GM12878 (cell line): ENCODE measurements at regions not wholly inside any gene's neighbourhood (a gene's known extent, or its start where the extent isn't known, plus 50 kb on each side); places are given as distances from the start of the nearest gene placed in this dataset.

Experiments
- ATAC-seq: fragments of 200-7000 bp; cut with Tn5 transposase; 3 replicates; pipeline ENCODE4 v1.9.1; 2020; ENCODE audit warnings: mild to moderate bottlenecking, moderate library complexity
- BruUV-seq: library from RNA; stranded (reverse); fragments of 400-500 nt; replicated peaks from 2 replicates; lab custom pipeline; 2021; lab: Mats Ljungman, UMichigan
- CTCF ChIA-PET: fragments of 300-600 bp; sonication (Branson Sonifier 250); formaldehyde crosslinking; extraction: SDS; loops from one replicate; lab custom pipeline; 2021; ENCODE audit warnings: inconsistent platforms; lab: Yijun Ruan, JAX
- POLR2A ChIA-PET: fragments of 350-600 bp; formaldehyde crosslinking; extraction: SDS; loops from one replicate; lab custom pipeline; 2021; ENCODE audit warnings: inconsistent platforms; lab: Charles Lee
- RAD21 ChIA-PET: fragments of 300-600 bp; sonication (Branson Sonifier 250); formaldehyde crosslinking; loops from one replicate; lab custom pipeline; 2023; ENCODE audit warnings: antibody characterized with exemption; ENCODE audit not compliant: unreplicated experiment; lab: Charles Lee
- SMC1A ChIA-PET: fragments of 300-600 bp; sonication (Branson Sonifier 250); formaldehyde crosslinking; loops from one replicate; lab custom pipeline; 2023; ENCODE audit not compliant: unreplicated experiment, uncharacterized antibody; lab: Charles Lee
- DNase-seq: peaks from one replicate; pipeline ENCODE4 v3.0.0-alpha.2; 2011; ENCODE audit warnings: low read depth, low spot score
- FAIRE-seq: peaks from 3 replicates; lab custom pipeline; 2011; peaks lifted over from hg19 to GRCh38; lab: Jason Lieb, UNC
- H2AFZ ChIP-seq: 2 replicates; pipeline ENCODE4 v1.6.0; 2011; ENCODE audit warnings: low read depth, low read length, control low read depth; ENCODE audit not compliant: control insufficient read depth
- H3K27ac ChIP-seq: 2 replicates; pipeline ENCODE4 v1.5.1; 2011; ENCODE audit warnings: control low read depth; ENCODE audit not compliant: control insufficient read depth, insufficient read depth
- H3K27me3 ChIP-seq, 2 experiments: replicated peaks in 1 of 2; 2 replicates each; pipeline versions ENCODE4 v1.6.0 to v1.6.1; 2011; ENCODE audit warnings: low read length in 1 of 2; ENCODE audit not compliant: control insufficient read depth in 2 of 2, insufficient read depth in 2 of 2
- H3K36me3 ChIP-seq, 2 experiments: 2 replicates each; pipeline ENCODE4 v1.5.1; 2011; ENCODE audit warnings: low read length in 1 of 2; ENCODE audit not compliant: control insufficient read depth in 2 of 2, insufficient read depth in 2 of 2
- H3K4me1 ChIP-seq: 2 replicates; pipeline ENCODE4 v1.6.1; 2011; ENCODE audit warnings: mild to moderate bottlenecking, low read length, moderate library complexity, mixed read lengths; ENCODE audit not compliant: control insufficient read depth, insufficient read depth
- H3K4me2 ChIP-seq: 2 replicates; pipeline ENCODE4 v1.6.0; 2011; ENCODE audit warnings: control low read depth; ENCODE audit not compliant: control insufficient read depth, insufficient read depth
- H3K4me3 ChIP-seq: fragments of 200-600 bp; sonication (generic); 2 replicates; pipeline ENCODE4 v1.5.1; 2016
- H3K79me2 ChIP-seq: 2 replicates; pipeline ENCODE4 v1.6.0; 2011; ENCODE audit warnings: low read length; ENCODE audit not compliant: control insufficient read depth, insufficient read depth
- H3K9ac ChIP-seq: 2 replicates; pipeline ENCODE4 v1.8.0; 2011; ENCODE audit warnings: low read length, control low read depth, mixed read lengths; ENCODE audit not compliant: control insufficient read depth, insufficient read depth
- H3K9me3 ChIP-seq: replicated peaks from 3 replicates; pipeline ENCODE4 v1.5.1; 2011; ENCODE audit warnings: mild to moderate bottlenecking, low read length; ENCODE audit not compliant: control insufficient read depth, insufficient read depth
- H4K20me1 ChIP-seq: 2 replicates; pipeline ENCODE4 v1.6.0; 2011; ENCODE audit not compliant: control insufficient read depth, insufficient read depth
- EED ChIP-seq: sonication (generic); IDR thresholded peaks from 2 replicates; pipeline ENCODE4 v1.6.1; 2016; ENCODE audit warnings: antibody characterized with exemption, low read depth
- KLF5 ChIP-seq: fragments of 450-650 bp; IDR thresholded peaks from 2 replicates; pipeline ENCODE4 v1.6.1; 2014; ENCODE audit warnings: mild to moderate bottlenecking; ENCODE audit not compliant: partially characterized antibody
- TAF1 ChIP-seq: IDR thresholded peaks from 2 replicates; pipeline ENCODE4 v1.6.1; 2011; ENCODE audit warnings: mild to moderate bottlenecking, low read depth, low read length, borderline replicate concordance
- TBL1XR1 ChIP-seq: IDR thresholded peaks from 2 replicates; pipeline ENCODE4 v1.6.1; 2012; ENCODE audit warnings: low read depth, low read length, improper control_type of control experiment
- WGBS: methylation state at CpG from one replicate; pipeline ENCODE4 v1.1.6; 2016; ENCODE audit warnings: low lambda C conversion rate; ENCODE audit not compliant: insufficient replicate concordance, insufficient coverage; ENCODE audit errors: missing lambda C conversion rate; 5-methylcytosine and 5-hydroxymethylcytosine counted together
- in situ Hi-C: fragments of 300-500 bp; cut with MboI; formaldehyde crosslinking; loops from 9 replicates; pipeline ENCODE4 v1.14.3; 2018; ENCODE audit warnings: mixed read lengths
- intact Hi-C: fragments of 100-400 bp; cut with micrococcal nuclease; formaldehyde crosslinking; loops from one replicate; pipeline ENCODE4 v1.14.2; 2022; ENCODE audit not compliant: unreplicated experiment
- TF ChIP-seq, protein P1 (sequence below): fragments of 450-650 bp; IDR thresholded peaks from 2 replicates; pipeline ENCODE4 v1.6.1; 2016; ENCODE audit warnings: mild to moderate bottlenecking
- TF ChIP-seq, protein P2 (sequence below): fragments of 450-650 bp; IDR thresholded peaks from 2 replicates; pipeline ENCODE4 v1.6.1; 2017; ENCODE audit warnings: mild to moderate bottlenecking

DNA sequence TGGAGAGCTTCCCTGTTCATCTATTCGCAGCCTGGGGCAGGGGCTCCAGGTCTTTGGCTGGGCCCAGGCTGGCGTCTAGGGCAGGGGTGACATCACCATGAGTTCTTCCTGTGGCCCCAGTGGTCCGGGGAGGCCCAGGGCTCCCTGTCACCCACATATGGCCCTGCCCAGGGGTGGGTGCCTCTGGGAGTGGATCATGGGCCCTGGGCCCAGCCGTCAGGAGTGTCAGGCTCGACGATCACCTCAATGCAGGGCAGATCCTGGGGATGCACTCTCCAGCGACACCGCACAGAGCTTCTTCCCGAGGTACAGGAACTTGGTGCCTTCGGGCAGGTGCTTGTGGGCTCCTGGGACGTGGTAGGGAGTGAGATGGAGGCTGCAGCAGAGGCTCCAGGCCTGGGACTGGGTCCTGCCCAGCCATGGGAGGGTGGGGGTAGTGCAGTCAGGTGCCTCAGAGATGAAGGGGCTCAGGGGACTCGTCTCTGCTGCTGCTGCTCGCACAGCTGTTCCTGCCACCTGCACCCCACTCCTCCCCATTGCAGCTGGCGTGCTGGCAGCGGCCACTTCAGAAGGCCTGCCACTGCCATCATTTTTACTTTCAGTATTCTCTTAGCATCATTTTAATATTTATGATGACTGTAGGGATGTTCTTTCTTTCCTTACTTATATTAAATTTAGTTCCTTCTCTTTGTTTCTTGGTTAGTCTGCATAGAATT, 196.0 kb upstream of the VRK2 start:
- Histone ChIP-seq H3K27me3 (no peaks in the 10 kb centered on the region), H3K27ac (no peak overlapping the region), H3K79me2 (no peaks in the 10 kb centered on the region), H4K20me1 (no peaks in the 10 kb centered on the region), H3K9me3 (no peaks in the 10 kb centered on the region; the same call in 2 of the 3 replicates), H3K36me3 (peaks cover 0 to 5% of the 10 kb centered on the region in 2 experiments; a peak in 2 of 4 replicates), H2AFZ (no peak overlapping the region), H3K4me1 (no peaks in the 10 kb centered on the region), H3K4me3 (no peak overlapping the region), H3K9ac (no peak overlapping the region), H3K4me2 (no peak overlapping the region)
- 53% methylated on average over 15 of the region's 15 CpGs for WGBS
- DNase-seq, result no peak
- FAIRE-seq, result no peak
- ChIA-PET CTCF (interaction anchor here (0.8 kb wide), 1 partner anchor 485 kb away, joined by 3 read pairs; no protein-coding TSS in a partner anchor), POLR2A (no interaction called here), SMC1A (interaction anchor here (4.9 kb wide), 1 partner anchor 13 kb away, joined by 25 read pairs; no protein-coding TSS in a partner anchor), RAD21 (no interaction called here)
- TF ChIP-seq TAF1, result no peak
- no peak for ATAC-seq
- no TSS peak for BruUV-seq
- in situ Hi-C loops, result no loop called here
- intact Hi-C loops, result no loop called here

DNA sequence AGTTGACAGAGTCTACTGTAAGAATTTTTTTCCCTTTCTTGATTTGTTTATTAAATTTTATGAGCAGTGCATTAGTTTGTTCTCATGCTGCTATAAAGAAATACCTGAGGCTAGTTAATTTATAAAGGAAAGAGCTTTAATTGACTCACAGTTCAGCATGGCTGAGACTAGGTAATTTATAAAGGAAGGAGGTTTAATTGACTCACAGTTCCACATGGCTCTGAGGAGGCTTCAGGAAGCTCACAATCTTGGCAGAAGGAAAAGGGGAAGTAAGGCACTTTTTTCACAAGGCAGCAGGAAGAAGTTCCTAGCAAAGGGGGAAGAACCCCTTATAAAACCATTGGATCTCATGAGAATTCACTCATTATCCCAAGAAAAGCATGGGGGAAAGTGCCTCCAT, 191.4 kb upstream of the VRK2 start:
- TF ChIP-seq TBL1XR1, result no peak
- TF ChIP-seq, protein P1, sequence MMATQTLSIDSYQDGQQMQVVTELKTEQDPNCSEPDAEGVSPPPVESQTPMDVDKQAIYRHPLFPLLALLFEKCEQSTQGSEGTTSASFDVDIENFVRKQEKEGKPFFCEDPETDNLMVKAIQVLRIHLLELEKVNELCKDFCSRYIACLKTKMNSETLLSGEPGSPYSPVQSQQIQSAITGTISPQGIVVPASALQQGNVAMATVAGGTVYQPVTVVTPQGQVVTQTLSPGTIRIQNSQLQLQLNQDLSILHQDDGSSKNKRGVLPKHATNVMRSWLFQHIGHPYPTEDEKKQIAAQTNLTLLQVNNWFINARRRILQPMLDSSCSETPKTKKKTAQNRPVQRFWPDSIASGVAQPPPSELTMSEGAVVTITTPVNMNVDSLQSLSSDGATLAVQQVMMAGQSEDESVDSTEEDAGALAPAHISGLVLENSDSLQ, result no peak
- TF ChIP-seq, protein P2, sequence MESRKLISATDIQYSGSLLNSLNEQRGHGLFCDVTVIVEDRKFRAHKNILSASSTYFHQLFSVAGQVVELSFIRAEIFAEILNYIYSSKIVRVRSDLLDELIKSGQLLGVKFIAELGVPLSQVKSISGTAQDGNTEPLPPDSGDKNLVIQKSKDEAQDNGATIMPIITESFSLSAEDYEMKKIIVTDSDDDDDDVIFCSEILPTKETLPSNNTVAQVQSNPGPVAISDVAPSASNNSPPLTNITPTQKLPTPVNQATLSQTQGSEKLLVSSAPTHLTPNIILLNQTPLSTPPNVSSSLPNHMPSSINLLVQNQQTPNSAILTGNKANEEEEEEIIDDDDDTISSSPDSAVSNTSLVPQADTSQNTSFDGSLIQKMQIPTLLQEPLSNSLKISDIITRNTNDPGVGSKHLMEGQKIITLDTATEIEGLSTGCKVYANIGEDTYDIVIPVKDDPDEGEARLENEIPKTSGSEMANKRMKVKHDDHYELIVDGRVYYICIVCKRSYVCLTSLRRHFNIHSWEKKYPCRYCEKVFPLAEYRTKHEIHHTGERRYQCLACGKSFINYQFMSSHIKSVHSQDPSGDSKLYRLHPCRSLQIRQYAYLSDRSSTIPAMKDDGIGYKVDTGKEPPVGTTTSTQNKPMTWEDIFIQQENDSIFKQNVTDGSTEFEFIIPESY, result no peak
- no peak for TF ChIP-seq EED
- no peak for TF ChIP-seq KLF5
- ATAC-seq, result no peak
- DNase-seq, result no peak
- in situ Hi-C loops (no loop called here), intact Hi-C loops (no loop called here)
- ChIA-PET RAD21 (no interaction called here), CTCF (interaction anchor here (1.6 kb wide), 1 partner anchor 13 kb away, joined by 4 read pairs; no protein-coding TSS in a partner anchor), SMC1A (interaction anchor here (4.9 kb wide), 1 partner anchor 8 kb away, joined by 25 read pairs; no protein-coding TSS in a partner anchor), POLR2A (no interaction called here)
- no TSS peak for BruUV-seq
- H3K36me3 ChIP-seq, result no peaks in the 10 kb centered on the region; a peak in 1 of 4 replicates
- H3K9ac ChIP-seq, result no peak overlapping the region
- H2AFZ ChIP-seq, result no peak overlapping the region
- no peaks in the 10 kb centered on the region for H3K79me2 ChIP-seq
- FAIRE-seq, result no peak
- no peaks in the 10 kb centered on the region for H3K4me1 ChIP-seq
- no peak overlapping the region for H3K4me2 ChIP-seq
- no peak overlapping the region for H3K4me3 ChIP-seq
- H3K27me3 ChIP-seq, result no peaks in the 10 kb centered on the region
- H4K20me1 ChIP-seq, result no peaks in the 10 kb centered on the region
- no peak overlapping the region for H3K27ac ChIP-seq
- no peaks in the 10 kb centered on the region; the same call in 2 of the 3 replicates for H3K9me3 ChIP-seq
